Esophagus squamous epithelium (tissue), 4 donors: ENCODE measurements at regions not wholly inside any gene's neighbourhood (a gene's known extent, or its start where the extent isn't known, plus 50 kb on each side); places are given as distances from the start of the nearest gene placed in this dataset.

Experiments used
- CTCF ChIP-seq, 6 experiments: fragments of 450-650 bp in 4 of 6; fragments of 200-600 bp in 2 of 6; sonication (generic) in 2 of 6; IDR thresholded peaks; one replicate each; pipeline ENCODE4 v1.5.1; 2016 to 2019; ENCODE audit warnings: antibody characterized with exemption in 6 of 6, mild to moderate bottlenecking in 4 of 6, moderate library complexity in 4 of 6
- POLR2A ChIP-seq, 4 donors: fragments of 450-650 bp; IDR thresholded peaks; one replicate each; pipeline ENCODE4 v1.6.1; 2017; ENCODE audit warnings: antibody characterized with exemption in 4 of 4, mild to moderate bottlenecking in 4 of 4, moderate library complexity in 3 of 4

DNA sequence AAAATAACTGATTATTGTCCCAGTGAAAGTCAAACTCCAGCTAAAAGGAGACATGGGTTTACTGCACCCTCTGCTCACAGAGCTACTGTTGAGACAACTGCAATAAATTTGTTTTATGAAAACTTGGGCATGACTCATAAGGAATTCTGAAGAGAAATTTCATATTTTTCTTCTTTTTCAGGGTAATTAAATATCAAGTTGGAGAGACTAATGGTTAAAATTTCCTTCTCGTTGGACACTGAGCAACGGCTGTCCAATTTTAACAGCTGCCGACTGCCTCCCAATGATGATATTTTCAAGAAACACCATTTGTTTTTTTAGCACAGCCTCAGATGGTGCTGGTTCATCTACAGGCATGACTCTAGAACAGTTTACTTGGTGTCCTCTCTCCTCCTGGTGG is 259.2 kb upstream of the RGMB start:
- TF ChIP-seq POLR2A (IDR thresholded peaks at IDR 0.05) (no peak), CTCF (IDR thresholded peaks at IDR 0.05) (no peak)
